AG20443 (cell line): ENCODE measurements at regions not wholly inside any gene's neighbourhood (a gene's known extent, or its start where the extent isn't known, plus 50 kb on each side); places are given as distances from the start of the nearest gene placed in this dataset.
"Not testable (repeated sequence)": the region's sequence is repeated elsewhere in the genome, so short reads cannot be mapped to it uniquely, and the experiment has no call there.

ENCODE experiments used
- DNase-seq: peaks from one replicate; pipeline ENCODE4 v3.0.0; 2012; ENCODE audit warnings: low spot score, mixed read lengths

GRCh38 chr6:15827496-15828255 is 164.8 kb upstream of the DTNBP1 start:
- DNase-seq, result no peak

GRCh38 chr6:15826814-15827318 is 164.0 kb upstream of the DTNBP1 start:
- no peak for DNase-seq

- DNase-seq, result no peak
These were observed 162.6 kb upstream of the DTNBP1 start for GRCh38 chr6:15825332-15825930.

- no peak for DNase-seq
These were observed 162.0 kb upstream of the DTNBP1 start for GRCh38 chr6:15824811-15825210.

- DNase-seq, result no peak
These were observed 161.1 kb upstream of the DTNBP1 start for GRCh38 chr6:15823838-15824414.

GRCh38 chr6:15822835-15823234 is 160.0 kb upstream of the DTNBP1 start:
- no peak for DNase-seq

GRCh38 chr6:15819841-15820240 is 157.0 kb upstream of the DTNBP1 start:
- no peak for DNase-seq

- DNase-seq, result no peak
These were observed 156.4 kb upstream of the DTNBP1 start for GRCh38 chr6:15819226-15819625.

GRCh38 chr6:15818491-15818890 is 155.7 kb upstream of the DTNBP1 start:
- no peak for DNase-seq

GRCh38 chr6:15818044-15818443 is 155.2 kb upstream of the DTNBP1 start:
- DNase-seq, result no peak

- DNase-seq, result no peak
These were observed 154.3 kb upstream of the DTNBP1 start for GRCh38 chr6:15817100-15817499.

GRCh38 chr6:15816661-15817060 is 153.8 kb upstream of the DTNBP1 start:
- DNase-seq, result no peak

GRCh38 chr6:15813698-15814097 is 150.9 kb upstream of the DTNBP1 start:
- DNase-seq, result not testable (repeated sequence)

GRCh38 chr6:15811107-15811506 is 148.3 kb upstream of the DTNBP1 start:
- no peak for DNase-seq

GRCh38 chr6:15810618-15811017 is 147.8 kb upstream of the DTNBP1 start:
- no peak for DNase-seq

GRCh38 chr6:15809367-15809766 is 146.5 kb upstream of the DTNBP1 start:
- no peak for DNase-seq

- no peak for DNase-seq
These were observed 141.6 kb upstream of the DTNBP1 start for GRCh38 chr6:15804164-15805154.

- DNase-seq, result no peak
These were observed 139.6 kb upstream of the DTNBP1 start for GRCh38 chr6:15802466-15802865.

GRCh38 chr6:15801912-15802311 is 139.1 kb upstream of the DTNBP1 start:
- DNase-seq, result no peak

- DNase-seq, result no peak
These were observed 138.2 kb upstream of the DTNBP1 start for GRCh38 chr6:15800841-15801617.
